ENCODE measurements at regions not wholly inside any gene's neighbourhood (a gene's known extent, or its start where the extent isn't known, plus 50 kb on each side); places are given as distances from the start of the nearest gene placed in this dataset.

GRCh38 chr6:19994909-19995308 is 157.7 kb downstream of the ID4 start:
- TF ChIP-seq CTCF (IDR thresholded peaks at IDR 0.05), result no peak
- TF ChIP-seq POLR2AphosphoS5 (IDR thresholded peaks at IDR 0.05), result no peak
